ENCODE measurements at regions not wholly inside any gene's neighbourhood (a gene's known extent, or its start where the extent isn't known, plus 50 kb on each side); places are given as distances from the start of the nearest gene placed in this dataset.

- no peak for TF ChIP-seq CTCF (IDR thresholded peaks at IDR 0.05)
- TF ChIP-seq POLR2A (IDR thresholded peaks at IDR 0.05; ENCODE audit: low read depth): no peak
- TF ChIP-seq EP300 (IDR thresholded peaks at IDR 0.05): no peak
These were observed 204.8 kb downstream of the HAPSTR1 start for GRCh38 chr16:9296271-9296590.
